K562 (cell line): ENCODE measurements at regions not wholly inside any gene's neighbourhood (a gene's known extent, or its start where the extent isn't known, plus 50 kb on each side); places are given as distances from the start of the nearest gene placed in this dataset.

Source experiments
- ARID1B ChIP-seq: fragments of 450-650 bp; IDR thresholded peaks from 2 replicates; pipeline ENCODE4 v1.6.1; 2016; ENCODE audit warnings: antibody characterized with exemption, mild to moderate bottlenecking, inconsistent platforms
- BHLHE40 ChIP-seq: IDR thresholded peaks from 2 replicates; pipeline ENCODE4 v1.6.1; 2011; ENCODE audit warnings: low read length, improper control_type of control experiment
- CHD7 ChIP-seq: fragments of 200-600 bp; sonication (generic); IDR thresholded peaks from one replicate; pipeline ENCODE4 v1.6.1; 2012; ENCODE audit warnings: mild to moderate bottlenecking, low read depth, low read length, inconsistent platforms
- CREB3 ChIP-seq: fragments of 450-650 bp; conservative IDR thresholded peaks from 2 replicates; pipeline ENCODE4 v1.6.1; 2016; ENCODE audit warnings: missing genetic modification characterization, low read depth, mild to moderate bottlenecking, missing compliant biosample characterization, moderate library complexity
- E2F3 ChIP-seq: fragments of 250-450 bp; sonication (Bioruptor Pico); IDR thresholded peaks from 2 replicates; pipeline ENCODE4 v1.4.0; 2020; ENCODE audit warnings: mild to moderate bottlenecking
- FOXP1 ChIP-seq: sonication (generic); formaldehyde crosslinking; IDR thresholded peaks from 2 replicates; pipeline ENCODE4 v1.8.0; 2022; ENCODE audit warnings: mild to moderate bottlenecking, missing genetic modification reagents
- HMG20B ChIP-seq: fragments of 250-450 bp; sonication (Bioruptor Pico); IDR thresholded peaks from 2 replicates; pipeline ENCODE4 v1.5.0; 2021; ENCODE audit warnings: mild to moderate bottlenecking
- IRF2 ChIP-seq: sonication (generic); formaldehyde crosslinking; IDR thresholded peaks from 2 replicates; pipeline ENCODE4 v1.8.1; 2022; ENCODE audit warnings: mild to moderate bottlenecking, missing genetic modification reagents
- KAT2B ChIP-seq: IDR thresholded peaks from one replicate; pipeline ENCODE4 v1.6.1; 2012; ENCODE audit warnings: low read depth, mild to moderate bottlenecking, control low read depth, inconsistent platforms, low read length, moderate library complexity
- NFXL1 ChIP-seq: fragments of 450-650 bp; formaldehyde crosslinking; IDR thresholded peaks from 2 replicates; pipeline ENCODE4 v1.4.0; 2021; ENCODE audit warnings: mild to moderate bottlenecking
- OTX1 ChIP-seq: fragments of 450-650 bp; formaldehyde crosslinking; IDR thresholded peaks from 2 replicates; pipeline ENCODE4 v1.4.0; 2022; ENCODE audit warnings: mild to moderate bottlenecking
- ZNF174 ChIP-seq: fragments of 250-450 bp; sonication (Bioruptor Pico); IDR thresholded peaks from 2 replicates; pipeline ENCODE4 v1.4.0; 2020; ENCODE audit warnings: mild to moderate bottlenecking
- ZNF217 ChIP-seq: sonication (generic); formaldehyde crosslinking; IDR thresholded peaks from 2 replicates; pipeline ENCODE4 v1.8.0; 2022; ENCODE audit warnings: mild to moderate bottlenecking, missing genetic modification reagents
- ZNF408 ChIP-seq: fragments of 250-450 bp; sonication (Bioruptor Pico); IDR thresholded peaks from 2 replicates; pipeline ENCODE4 v1.4.0; 2020; ENCODE audit warnings: low read depth, mild to moderate bottlenecking, moderate library complexity
- ZNF444 ChIP-seq: fragments of 250-450 bp; sonication (Bioruptor Pico); IDR thresholded peaks from 2 replicates; pipeline ENCODE4 v1.4.0; 2020; ENCODE audit warnings: mild to moderate bottlenecking, moderate library complexity
- TF ChIP-seq, protein P1 (sequence below): sonication (generic); formaldehyde crosslinking; IDR thresholded peaks from 2 replicates; pipeline ENCODE4 v1.8.0; 2022; ENCODE audit warnings: missing genetic modification reagents, mild to moderate bottlenecking, borderline replicate concordance

GRCh38 chr13:50613356-50613831 is 230.1 kb downstream of the DLEU7 start (continued):
- TF ChIP-seq ZNF444 (CRISPR knock-in tag): no peak
- no peak for TF ChIP-seq ZNF408 (CRISPR knock-in tag)
- TF ChIP-seq BHLHE40: no peak
- TF ChIP-seq E2F3: no peak
- no peak for TF ChIP-seq KAT2B
- no peak for TF ChIP-seq IRF2 (CRISPR knock-in tag)
- no peak for TF ChIP-seq ZNF217 (CRISPR knock-in tag)
- TF ChIP-seq ARID1B: peak; percentile 97
- TF ChIP-seq HMG20B: no peak
- TF ChIP-seq, protein P1, sequence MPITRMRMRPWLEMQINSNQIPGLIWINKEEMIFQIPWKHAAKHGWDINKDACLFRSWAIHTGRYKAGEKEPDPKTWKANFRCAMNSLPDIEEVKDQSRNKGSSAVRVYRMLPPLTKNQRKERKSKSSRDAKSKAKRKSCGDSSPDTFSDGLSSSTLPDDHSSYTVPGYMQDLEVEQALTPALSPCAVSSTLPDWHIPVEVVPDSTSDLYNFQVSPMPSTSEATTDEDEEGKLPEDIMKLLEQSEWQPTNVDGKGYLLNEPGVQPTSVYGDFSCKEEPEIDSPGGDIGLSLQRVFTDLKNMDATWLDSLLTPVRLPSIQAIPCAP (CRISPR knock-in tag): no peak
- no peak for TF ChIP-seq NFXL1
- TF ChIP-seq CHD7: no peak
- no peak for TF ChIP-seq FOXP1 (CRISPR knock-in tag)
- TF ChIP-seq ZNF174 (CRISPR knock-in tag): no peak
- TF ChIP-seq OTX1 (CRISPR knock-in tag): no peak
- no peak for TF ChIP-seq CREB3 (tag)
